ENCODE measurements at regions not wholly inside any gene's neighbourhood (a gene's known extent, or its start where the extent isn't known, plus 50 kb on each side); places are given as distances from the start of the nearest gene placed in this dataset.

DNA sequence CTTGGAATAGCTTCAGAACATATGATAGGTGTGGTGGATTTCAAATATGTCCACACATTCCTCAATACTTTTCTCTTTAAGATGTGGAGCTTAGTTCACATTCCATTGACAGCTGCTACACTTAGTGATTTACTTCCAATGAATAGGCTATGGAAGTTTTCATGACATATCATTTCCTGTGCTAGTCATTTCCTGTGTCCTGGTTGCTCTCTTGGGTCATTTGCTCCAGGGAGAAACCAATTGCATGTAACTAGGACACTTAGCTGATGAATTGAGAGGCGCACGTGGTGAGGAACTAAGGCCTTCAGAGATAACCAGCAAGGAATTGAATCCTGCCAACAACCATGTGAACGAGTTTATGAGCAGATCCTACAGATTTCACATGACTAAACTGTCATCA is 120.9 kb downstream of the SLC17A6 start:
- H3K4me1 Mint-ChIP-seq (ENCODE audit: unreplicated experiment) = no peaks in the 10 kb centered on the region
- H3K4me3 Mint-ChIP-seq (ENCODE audit: unreplicated experiment) = no peak overlapping the region
- H3K27me3 Mint-ChIP-seq (ENCODE audit: unreplicated experiment) = no peaks in the 10 kb centered on the region
- H3K27ac Mint-ChIP-seq (ENCODE audit: unreplicated experiment) = no peak overlapping the region
- H3K9me3 Mint-ChIP-seq (ENCODE audit: unreplicated experiment) = no peaks in the 10 kb centered on the region
- H3K36me3 Mint-ChIP-seq (ENCODE audit: low read depth, unreplicated experiment) = no peaks in the 10 kb centered on the region
- no peak for DNase-seq (ENCODE audit: low spot score)
- TF ChIP-seq, protein P1, sequence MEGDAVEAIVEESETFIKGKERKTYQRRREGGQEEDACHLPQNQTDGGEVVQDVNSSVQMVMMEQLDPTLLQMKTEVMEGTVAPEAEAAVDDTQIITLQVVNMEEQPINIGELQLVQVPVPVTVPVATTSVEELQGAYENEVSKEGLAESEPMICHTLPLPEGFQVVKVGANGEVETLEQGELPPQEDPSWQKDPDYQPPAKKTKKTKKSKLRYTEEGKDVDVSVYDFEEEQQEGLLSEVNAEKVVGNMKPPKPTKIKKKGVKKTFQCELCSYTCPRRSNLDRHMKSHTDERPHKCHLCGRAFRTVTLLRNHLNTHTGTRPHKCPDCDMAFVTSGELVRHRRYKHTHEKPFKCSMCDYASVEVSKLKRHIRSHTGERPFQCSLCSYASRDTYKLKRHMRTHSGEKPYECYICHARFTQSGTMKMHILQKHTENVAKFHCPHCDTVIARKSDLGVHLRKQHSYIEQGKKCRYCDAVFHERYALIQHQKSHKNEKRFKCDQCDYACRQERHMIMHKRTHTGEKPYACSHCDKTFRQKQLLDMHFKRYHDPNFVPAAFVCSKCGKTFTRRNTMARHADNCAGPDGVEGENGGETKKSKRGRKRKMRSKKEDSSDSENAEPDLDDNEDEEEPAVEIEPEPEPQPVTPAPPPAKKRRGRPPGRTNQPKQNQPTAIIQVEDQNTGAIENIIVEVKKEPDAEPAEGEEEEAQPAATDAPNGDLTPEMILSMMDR (IDR thresholded peaks at IDR 0.05; ENCODE audit: unreplicated experiment) = no peak

DNA sequence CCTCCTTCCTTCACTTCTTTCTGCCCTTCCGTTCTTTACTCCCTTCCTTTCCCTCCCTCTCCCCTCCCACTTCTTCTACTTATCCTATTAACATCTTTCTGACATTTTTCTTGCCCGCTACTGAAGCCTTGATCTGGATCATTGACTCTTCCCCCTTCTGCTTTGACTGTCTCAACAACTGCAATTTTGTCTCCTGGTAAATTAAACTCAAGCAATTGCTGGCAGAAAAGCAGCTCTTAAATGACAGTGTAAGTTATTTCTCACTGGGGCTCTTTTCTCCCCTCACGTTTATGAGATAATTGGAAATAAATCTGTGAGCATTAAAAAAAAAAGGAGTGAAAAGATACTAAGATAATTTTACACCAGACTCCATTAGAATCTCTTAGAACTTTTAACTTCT is 120.0 kb downstream of the SLC17A6 start:
- Mint-ChIP-seq H3K36me3 (ENCODE audit: low read depth, unreplicated experiment) (no peaks in the 10 kb centered on the region), H3K27ac (ENCODE audit: unreplicated experiment) (no peak overlapping the region), H3K4me3 (ENCODE audit: unreplicated experiment) (no peak overlapping the region), H3K9me3 (ENCODE audit: unreplicated experiment) (no peaks in the 10 kb centered on the region), H3K4me1 (ENCODE audit: unreplicated experiment) (no peaks in the 10 kb centered on the region), H3K27me3 (ENCODE audit: unreplicated experiment) (no peaks in the 10 kb centered on the region)
- DNase-seq (ENCODE audit: low spot score) = no peak
- TF ChIP-seq, protein P1 (IDR thresholded peaks at IDR 0.05; ENCODE audit: unreplicated experiment) = no peak

DNA sequence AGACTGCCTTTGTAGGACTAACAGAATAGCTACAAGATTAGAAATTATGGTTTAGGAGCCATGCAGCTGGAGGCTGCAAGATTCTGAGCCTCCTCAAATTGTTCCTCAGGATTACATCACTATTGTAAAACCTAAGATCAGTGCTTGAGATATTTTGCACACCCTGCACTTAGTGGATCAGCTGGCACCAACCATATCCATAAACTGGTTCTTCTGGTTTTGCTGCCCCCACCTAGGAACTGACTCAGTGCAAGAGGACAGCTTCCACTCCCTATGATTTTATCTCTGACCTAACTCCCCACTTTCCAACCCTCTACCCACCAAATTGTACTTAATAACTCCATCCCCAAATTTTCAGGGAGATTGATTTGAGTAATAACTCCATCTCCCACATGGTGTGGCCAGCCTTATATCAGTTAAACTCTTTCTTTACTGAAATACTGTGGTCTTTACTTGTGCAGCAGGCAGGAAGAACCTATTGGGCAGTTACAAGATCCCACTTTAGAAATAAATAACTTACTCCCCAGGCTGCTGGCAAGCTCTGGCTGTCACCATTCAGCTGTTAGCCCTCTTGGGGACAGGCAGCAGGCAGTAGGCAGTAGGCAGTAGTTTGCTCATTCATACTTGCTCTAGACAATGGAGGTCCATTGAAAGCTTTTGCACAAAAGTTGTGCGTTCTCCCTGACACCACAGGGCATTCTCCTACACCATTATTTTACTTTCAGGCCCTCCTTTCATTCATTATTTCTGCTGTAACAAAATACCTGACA is 119.0 kb downstream of the SLC17A6 start:
- H3K4me1 Mint-ChIP-seq (ENCODE audit: unreplicated experiment) = no peaks in the 10 kb centered on the region
- TF ChIP-seq, protein P1 (IDR thresholded peaks at IDR 0.05; ENCODE audit: unreplicated experiment) = no peak

DNA sequence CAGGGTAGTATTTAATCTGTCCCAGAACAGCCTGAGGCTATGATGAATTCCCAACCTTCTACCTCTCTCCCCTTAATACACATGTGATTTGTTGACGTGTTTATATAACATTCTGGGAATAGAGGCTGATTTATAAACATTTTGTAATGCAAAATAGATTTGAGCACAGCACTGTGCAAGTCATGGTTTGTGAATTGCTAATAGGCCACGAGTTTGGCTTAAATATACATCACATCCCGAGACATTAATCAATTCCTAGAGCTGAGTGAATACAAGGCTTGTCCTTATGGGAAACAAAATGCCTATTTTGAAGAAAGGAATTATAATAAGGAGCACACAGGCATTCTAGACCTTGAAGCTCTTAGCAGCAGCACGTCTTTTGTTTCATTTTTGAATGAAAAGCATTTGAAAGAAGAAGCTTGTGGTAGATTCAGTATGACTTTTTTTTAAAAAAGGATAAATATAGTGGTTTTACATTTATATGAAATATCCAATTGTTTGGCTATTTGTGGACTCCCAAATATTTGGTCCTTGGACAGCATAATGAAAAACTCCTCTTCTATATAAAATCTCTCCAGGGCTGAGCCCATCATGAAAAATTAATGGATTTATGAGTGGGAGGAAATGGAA is 116.4 kb downstream of the SLC17A6 start:
- TF ChIP-seq, protein P1 (IDR thresholded peaks at IDR 0.05; ENCODE audit: unreplicated experiment) = no peak
- Mint-ChIP-seq H3K27me3 (ENCODE audit: unreplicated experiment) (no peaks in the 10 kb centered on the region), H3K36me3 (ENCODE audit: low read depth, unreplicated experiment) (no peaks in the 10 kb centered on the region), H3K27ac (ENCODE audit: unreplicated experiment) (no peak overlapping the region), H3K4me1 (ENCODE audit: unreplicated experiment) (no peaks in the 10 kb centered on the region), H3K4me3 (ENCODE audit: unreplicated experiment) (no peak overlapping the region), H3K9me3 (ENCODE audit: unreplicated experiment) (no peaks in the 10 kb centered on the region)
- no peak for DNase-seq (ENCODE audit: low spot score)

More for the DNA sequence above, 119.0 kb downstream of the SLC17A6 start:
- no peaks in the 10 kb centered on the region for H3K27me3 Mint-ChIP-seq (ENCODE audit: unreplicated experiment)
- H3K4me3 Mint-ChIP-seq (ENCODE audit: unreplicated experiment) = no peak overlapping the region
- H3K27ac Mint-ChIP-seq (ENCODE audit: unreplicated experiment) = no peak overlapping the region
- H3K9me3 Mint-ChIP-seq (ENCODE audit: unreplicated experiment) = no peaks in the 10 kb centered on the region
- no peak for DNase-seq (ENCODE audit: low spot score)
- H3K36me3 Mint-ChIP-seq (ENCODE audit: low read depth, unreplicated experiment) = no peaks in the 10 kb centered on the region

DNA sequence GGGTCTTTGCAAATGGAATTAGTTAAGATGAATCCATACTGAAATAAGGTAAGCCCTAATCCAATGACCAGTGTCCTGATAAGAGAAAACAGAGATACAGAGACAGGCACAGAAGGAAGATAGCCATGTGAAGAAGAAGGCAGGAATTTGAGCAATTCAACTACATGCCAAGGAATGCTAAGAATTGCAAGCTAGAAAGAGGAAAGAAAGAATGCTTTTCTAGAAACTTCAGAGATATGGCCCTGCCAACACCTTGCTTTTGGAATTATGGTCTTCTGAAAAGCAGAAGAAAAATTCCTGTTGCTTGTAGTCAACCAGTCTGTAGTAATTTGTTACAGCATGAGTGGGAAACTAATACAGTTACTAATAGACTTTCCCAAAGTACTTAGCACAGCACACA is 111.3 kb downstream of the SLC17A6 start:
- H3K27me3 Mint-ChIP-seq (ENCODE audit: unreplicated experiment) = no peaks in the 10 kb centered on the region
- TF ChIP-seq, protein P1 (IDR thresholded peaks at IDR 0.05; ENCODE audit: unreplicated experiment) = no peak
- no peak overlapping the region for H3K27ac Mint-ChIP-seq (ENCODE audit: unreplicated experiment)
- no peaks in the 10 kb centered on the region for H3K9me3 Mint-ChIP-seq (ENCODE audit: unreplicated experiment)
- no peaks in the 10 kb centered on the region for H3K36me3 Mint-ChIP-seq (ENCODE audit: low read depth, unreplicated experiment)
- no peak overlapping the region for H3K4me3 Mint-ChIP-seq (ENCODE audit: unreplicated experiment)
- no peak for DNase-seq (ENCODE audit: low spot score)
- no peaks in the 10 kb centered on the region for H3K4me1 Mint-ChIP-seq (ENCODE audit: unreplicated experiment)

Measured in endothelial cell (in vitro differentiated cells).